Astrocyte (in vitro differentiated cells and primary cell): ENCODE measurements at regions not wholly inside any gene's neighbourhood (a gene's known extent, or its start where the extent isn't known, plus 50 kb on each side); places are given as distances from the start of the nearest gene placed in this dataset.

Source experiments
- DNase-seq: peaks from one replicate; pipeline ENCODE4 v3.0.0-alpha.2; 2010; ENCODE audit warnings: low read depth
- FAIRE-seq: peaks from 2 replicates; lab custom pipeline; 2011; peaks lifted over from hg19 to GRCh38; lab: Jason Lieb, UNC
- H2AFZ ChIP-seq: 2 replicates; pipeline ENCODE4 v1.6.0; 2012; ENCODE audit warnings: low read depth, low read length, inconsistent platforms
- H3K27ac ChIP-seq: 2 replicates; pipeline ENCODE4 v1.5.1; 2011; ENCODE audit warnings: low read depth, low read length, inconsistent platforms
- H3K27me3 ChIP-seq: 2 replicates; pipeline ENCODE4 v1.6.0; 2011; ENCODE audit warnings: low read length, inconsistent platforms; ENCODE audit not compliant: insufficient read depth
- H3K36me3 ChIP-seq: 2 replicates; pipeline ENCODE4 v1.5.1; 2011; ENCODE audit warnings: low read length, inconsistent platforms; ENCODE audit not compliant: insufficient read depth
- H3K4me1 ChIP-seq: 2 replicates; pipeline ENCODE4 v1.5.1; 2011; ENCODE audit warnings: low read length, inconsistent platforms; ENCODE audit not compliant: insufficient read depth
- H3K4me2 ChIP-seq: 2 replicates; pipeline ENCODE4 v1.6.0; 2012; ENCODE audit warnings: low read length, inconsistent platforms
- H3K4me3 ChIP-seq: 2 replicates; pipeline ENCODE4 v1.5.1; 2011; ENCODE audit warnings: low read depth, mild to moderate bottlenecking, low read length, inconsistent platforms; ENCODE audit not compliant: insufficient read depth
- H3K79me2 ChIP-seq: 2 replicates; pipeline ENCODE4 v1.6.0; 2012; ENCODE audit warnings: mild to moderate bottlenecking, low read length, inconsistent platforms; ENCODE audit not compliant: insufficient read depth
- H3K9ac ChIP-seq: 2 replicates; pipeline ENCODE4 v1.6.0; 2012; ENCODE audit warnings: mild to moderate bottlenecking, low read length, inconsistent platforms
- H3K9me3 ChIP-seq: 2 replicates; pipeline ENCODE4 v1.5.1; 2012; ENCODE audit warnings: low read depth, mild to moderate bottlenecking, low read length, inconsistent platforms; ENCODE audit not compliant: insufficient read depth
- H4K20me1 ChIP-seq: 2 replicates; pipeline ENCODE4 v1.6.0; 2012; ENCODE audit warnings: low read length, inconsistent platforms; ENCODE audit not compliant: insufficient read depth
- H3K27ac Mint-ChIP-seq: one replicate; pipeline ENCODE4 v1.8.0; 2021; ENCODE audit warnings: mild to moderate bottlenecking, mixed read lengths; ENCODE audit not compliant: unreplicated experiment
- H3K27me3 Mint-ChIP-seq: one replicate; pipeline ENCODE4 v1.8.0; 2021; ENCODE audit warnings: low read depth, mixed read lengths; ENCODE audit not compliant: unreplicated experiment
- H3K36me3 Mint-ChIP-seq: one replicate; pipeline ENCODE4 v1.8.0; 2021; ENCODE audit warnings: low read depth, mixed read lengths; ENCODE audit not compliant: unreplicated experiment
- H3K4me1 Mint-ChIP-seq: one replicate; pipeline ENCODE4 v1.8.0; 2021; ENCODE audit warnings: low read depth, mixed read lengths; ENCODE audit not compliant: unreplicated experiment
- H3K4me3 Mint-ChIP-seq: one replicate; pipeline ENCODE4 v1.8.0; 2021; ENCODE audit warnings: mild to moderate bottlenecking, moderate library complexity, mixed read lengths; ENCODE audit not compliant: unreplicated experiment
- H3K9me3 Mint-ChIP-seq: one replicate; pipeline ENCODE4 v1.8.0; 2021; ENCODE audit warnings: mild to moderate bottlenecking, mixed read lengths; ENCODE audit not compliant: unreplicated experiment
- CTCF ChIP-seq: IDR thresholded peaks from 2 replicates; pipeline ENCODE4 v1.5.1; 2011; ENCODE audit warnings: low read depth, mild to moderate bottlenecking, inconsistent platforms, low read length, moderate library complexity; ENCODE audit not compliant: insufficient read depth
- EZH2 ChIP-seq: IDR thresholded peaks from 2 replicates; pipeline ENCODE4 v1.6.1; 2012; ENCODE audit warnings: mild to moderate bottlenecking, low read length, inconsistent platforms; ENCODE audit not compliant: insufficient read depth

GRCh38 chr9:10911373-10911772 is 298.6 kb upstream of the PTPRD start:
- no peaks in the 10 kb centered on the region for H3K79me2 ChIP-seq
- Mint-ChIP-seq H3K27ac (no peak overlapping the region), H3K9me3 (no peaks in the 10 kb centered on the region), H3K36me3 (no peaks in the 10 kb centered on the region), H3K27me3 (no peaks in the 10 kb centered on the region), H3K4me1 (no peaks in the 10 kb centered on the region), H3K4me3 (no peak overlapping the region)
- no peaks in the 10 kb centered on the region for H3K36me3 ChIP-seq
- no peak overlapping the region for H3K27ac ChIP-seq
- H3K4me1 ChIP-seq = no peaks in the 10 kb centered on the region
- H3K9ac ChIP-seq = no peak overlapping the region
- TF ChIP-seq EZH2 (no peak), CTCF (no peak)
- H2AFZ ChIP-seq = no peak overlapping the region
- DNase-seq (no peak), FAIRE-seq (no peak)
- H3K4me3 ChIP-seq = no peak overlapping the region
- H4K20me1 ChIP-seq = no peaks in the 10 kb centered on the region
- H3K27me3 ChIP-seq = no peaks in the 10 kb centered on the region
- H3K9me3 ChIP-seq = no peaks in the 10 kb centered on the region
- H3K4me2 ChIP-seq = no peak overlapping the region

GRCh38 chr9:10917001-10917400 is 304.2 kb upstream of the PTPRD start:
- H3K36me3 ChIP-seq = no peaks in the 10 kb centered on the region
- H3K4me1 ChIP-seq = no peaks in the 10 kb centered on the region
- no peaks in the 10 kb centered on the region for H3K9me3 Mint-ChIP-seq
- H3K27me3 ChIP-seq = no peaks in the 10 kb centered on the region
- H3K4me3 Mint-ChIP-seq = no peak overlapping the region
- no peak overlapping the region for H3K27ac ChIP-seq
- no peaks in the 10 kb centered on the region for H3K4me1 Mint-ChIP-seq
- H3K9ac ChIP-seq = no peak overlapping the region
- no peak overlapping the region for H3K27ac Mint-ChIP-seq
- no peak overlapping the region for H3K4me3 ChIP-seq
- no peak for FAIRE-seq
- TF ChIP-seq CTCF (no peak), EZH2 (no peak)
- no peaks in the 10 kb centered on the region for H3K36me3 Mint-ChIP-seq
- no peaks in the 10 kb centered on the region for H4K20me1 ChIP-seq
- no peaks in the 10 kb centered on the region for H3K27me3 Mint-ChIP-seq
- no peak overlapping the region for H2AFZ ChIP-seq
- H3K9me3 ChIP-seq = no peaks in the 10 kb centered on the region
- DNase-seq = no peak
- H3K4me2 ChIP-seq = no peak overlapping the region
- no peaks in the 10 kb centered on the region for H3K79me2 ChIP-seq

GRCh38 chr9:10921671-10922070 is 308.9 kb upstream of the PTPRD start:
- FAIRE-seq = no peak

More at GRCh38 chr9:10921671-10922070, 308.9 kb upstream of the PTPRD start:
- Histone ChIP-seq H2AFZ (no peak overlapping the region), H3K79me2 (no peaks in the 10 kb centered on the region), H3K9me3 (no peaks in the 10 kb centered on the region), H3K36me3 (no peaks in the 10 kb centered on the region), H3K4me2 (no peak overlapping the region), H3K9ac (no peak overlapping the region), H3K4me3 (no peak overlapping the region), H3K27ac (no peak overlapping the region), H3K27me3 (no peaks in the 10 kb centered on the region), H4K20me1 (no peaks in the 10 kb centered on the region), H3K4me1 (no peaks in the 10 kb centered on the region)
- Mint-ChIP-seq H3K4me3 (no peak overlapping the region), H3K9me3 (no peaks in the 10 kb centered on the region), H3K27ac (no peak overlapping the region), H3K36me3 (no peaks in the 10 kb centered on the region), H3K4me1 (no peaks in the 10 kb centered on the region), H3K27me3 (no peaks in the 10 kb centered on the region)
- TF ChIP-seq EZH2 (no peak), CTCF (no peak)
- DNase-seq = no peak
